HepG2 (cell line): ENCODE measurements at regions not wholly inside any gene's neighbourhood (a gene's known extent, or its start where the extent isn't known, plus 50 kb on each side); places are given as distances from the start of the nearest gene placed in this dataset.

ENCODE experiments used
- ATAC-seq: fragments of 200-7000 bp; cut with Tn5 transposase; 3 replicates; pipeline ENCODE4 v1.9.1; 2020; ENCODE audit warnings: mild to moderate bottlenecking, moderate library complexity
- BruUV-seq: library from RNA; stranded (reverse); fragments of 400-500 nt; replicated peaks from 2 replicates; lab custom pipeline; 2021; lab: Mats Ljungman, UMichigan
- CTCF ChIA-PET: fragments of 300-600 bp; formaldehyde crosslinking; extraction: SDS; loops from one replicate; lab custom pipeline; 2021; ENCODE audit warnings: low total read pairs, inconsistent platforms, low intra/inter-chr PET ratio; lab: Yijun Ruan, JAX
- POLR2A ChIA-PET: fragments of 350-600 bp; sonication (Branson Sonifier 250); formaldehyde crosslinking; loops from one replicate; lab custom pipeline; 2020; ENCODE audit warnings: antibody characterized with exemption, inconsistent platforms; lab: Yijun Ruan, JAX
- DNase-seq: peaks from one replicate; pipeline ENCODE4 v3.0.0-alpha.2; 2015; ENCODE audit warnings: low spot score
- FAIRE-seq: peaks from 3 replicates; lab custom pipeline; 2011; peaks lifted over from hg19 to GRCh38; lab: Jason Lieb, UNC
- H2AFZ ChIP-seq: one replicate; pipeline ENCODE4 v1.6.1; 2011; ENCODE audit warnings: low read length, inconsistent platforms
- H3K27ac ChIP-seq: fragments of 300-600 bp; 3 replicates; pipeline ENCODE4 v1.8.0; 2011; ENCODE audit warnings: mixed run types, mild to moderate bottlenecking, mixed read lengths, low read length, inconsistent platforms; ENCODE audit not compliant: insufficient read depth; ENCODE audit errors: extremely low read length
- H3K27me3 ChIP-seq, 2 experiments: fragments of 200-600 bp in 1 of 2; 2 replicates in 1 of 2; 3 replicates in 1 of 2; pipeline versions ENCODE4 v1.6.0 to v1.8.0; 2011; ENCODE audit warnings: low read length in 2 of 2, mild to moderate bottlenecking in 2 of 2, moderate library complexity in 2 of 2, inconsistent platforms in 1 of 2; ENCODE audit not compliant: insufficient read depth in 2 of 2, control insufficient read depth in 1 of 2
- H3K36me3 ChIP-seq, 2 experiments: fragments of 200-600 bp in 1 of 2; replicated peaks in 1 of 2; 2 replicates in 1 of 2; 3 replicates in 1 of 2; pipeline versions ENCODE4 v1.5.1 to v1.8.0; 2011; ENCODE audit warnings: low read length in 2 of 2, inconsistent platforms in 1 of 2; ENCODE audit not compliant: insufficient read depth in 2 of 2, control insufficient read depth in 1 of 2
- H3K4me1 ChIP-seq: 2 replicates; pipeline ENCODE4 v1.5.1; 2012; ENCODE audit warnings: low read length, inconsistent platforms; ENCODE audit not compliant: insufficient read depth
- H3K4me2 ChIP-seq: 2 replicates; pipeline ENCODE4 v1.6.0; 2011; ENCODE audit warnings: low read depth, low read length, inconsistent platforms
- H3K4me3 ChIP-seq, 3 experiments: fragments of 200-600 bp in 1 of 3; sonication (generic), shearing (Covaris generic) in 1 of 3; replicated peaks in 1 of 3; 2 replicates each; pipeline ENCODE4 v1.5.1; 2011 to 2016; ENCODE audit warnings: low read length in 3 of 3, inconsistent platforms in 2 of 3, low read depth in 2 of 3, mild to moderate bottlenecking in 2 of 3, control low read depth in 1 of 3, mixed read lengths in 1 of 3; ENCODE audit not compliant: insufficient read depth in 1 of 3
- H3K79me2 ChIP-seq: one replicate; pipeline ENCODE4 v1.6.1; 2011; ENCODE audit warnings: low read length, inconsistent platforms; ENCODE audit not compliant: insufficient read depth
- H3K9ac ChIP-seq: 2 replicates; pipeline ENCODE4 v1.6.0; 2011; ENCODE audit warnings: mild to moderate bottlenecking, low read depth, low read length, inconsistent platforms; ENCODE audit not compliant: insufficient read depth
- H3K9me3 ChIP-seq: 2 replicates; pipeline ENCODE4 v1.5.1; 2012; ENCODE audit warnings: mild to moderate bottlenecking, low read length
- H4K20me1 ChIP-seq: 2 replicates; pipeline ENCODE4 v1.6.0; 2011; ENCODE audit warnings: inconsistent platforms, mild to moderate bottlenecking, low read length, moderate library complexity; ENCODE audit not compliant: insufficient read depth
- ATM ChIP-seq: fragments of 450-650 bp; IDR thresholded peaks from 2 replicates; pipeline ENCODE4 v1.7.1; 2017; ENCODE audit warnings: mild to moderate bottlenecking, borderline replicate concordance
- KDM2A ChIP-seq: sonication (generic); formaldehyde crosslinking; IDR thresholded peaks from 2 replicates; pipeline ENCODE4 v1.4.0; 2020; ENCODE audit warnings: low read depth, missing genetic modification reagents, borderline replicate concordance
- MAFF ChIP-seq: IDR thresholded peaks from 2 replicates; pipeline ENCODE4 v1.6.1; 2011; ENCODE audit warnings: low read depth, low read length, improper control_type of control experiment
- MAFK ChIP-seq, 2 experiments: IDR thresholded peaks in 1 of 2; conservative IDR thresholded peaks in 1 of 2; 2 replicates each; pipeline ENCODE4 v1.6.1; 2011; ENCODE audit warnings: improper control_type of control experiment in 2 of 2, low read length in 2 of 2
- ZNF333 ChIP-seq: sonication (generic); formaldehyde crosslinking; IDR thresholded peaks from 2 replicates; pipeline ENCODE4 v1.4.0; 2020; ENCODE audit warnings: mild to moderate bottlenecking, missing genetic modification reagents, borderline replicate concordance
- ZNF83 ChIP-seq: sonication (generic); formaldehyde crosslinking; IDR thresholded peaks from 2 replicates; pipeline ENCODE4 v1.4.0; 2020; ENCODE audit warnings: missing genetic modification reagents, mild to moderate bottlenecking, borderline replicate concordance
- in situ Hi-C: cut with HindIII; loops from 2 replicates; pipeline ENCODE4 v1.10.0; 2017; ENCODE audit warnings: low pct_unique_long_range_greater_than_20kb; ENCODE audit not compliant: extremely low pct_ligation_motif_present
- intact Hi-C: fragments of 100-400 bp; cut with micrococcal nuclease; formaldehyde crosslinking; loops from one replicate; pipeline ENCODE4 v1.10.0; 2022; ENCODE audit not compliant: unreplicated experiment
- TF ChIP-seq, protein P1 (sequence below): sonication (generic); formaldehyde crosslinking; IDR thresholded peaks from 2 replicates; pipeline ENCODE4 v1.4.0; 2020; ENCODE audit warnings: mild to moderate bottlenecking, low read depth, missing genetic modification reagents
- TF ChIP-seq, protein P2 (sequence below): sonication (generic); formaldehyde crosslinking; IDR thresholded peaks from 2 replicates; pipeline ENCODE4 v1.5.0; 2020; ENCODE audit warnings: missing genetic modification reagents
- TF ChIP-seq, protein P3 (sequence below): sonication (generic); formaldehyde crosslinking; IDR thresholded peaks from 2 replicates; pipeline ENCODE4 v1.9.0; 2022; ENCODE audit warnings: missing genetic modification reagents, mild to moderate bottlenecking, borderline replicate concordance
- TF ChIP-seq, protein P4 (sequence below): sonication (generic); formaldehyde crosslinking; IDR thresholded peaks from 2 replicates; pipeline ENCODE4 v1.8.0; 2022; ENCODE audit warnings: mild to moderate bottlenecking, missing genetic modification reagents; ENCODE audit not compliant: insufficient replicate concordance

DNA sequence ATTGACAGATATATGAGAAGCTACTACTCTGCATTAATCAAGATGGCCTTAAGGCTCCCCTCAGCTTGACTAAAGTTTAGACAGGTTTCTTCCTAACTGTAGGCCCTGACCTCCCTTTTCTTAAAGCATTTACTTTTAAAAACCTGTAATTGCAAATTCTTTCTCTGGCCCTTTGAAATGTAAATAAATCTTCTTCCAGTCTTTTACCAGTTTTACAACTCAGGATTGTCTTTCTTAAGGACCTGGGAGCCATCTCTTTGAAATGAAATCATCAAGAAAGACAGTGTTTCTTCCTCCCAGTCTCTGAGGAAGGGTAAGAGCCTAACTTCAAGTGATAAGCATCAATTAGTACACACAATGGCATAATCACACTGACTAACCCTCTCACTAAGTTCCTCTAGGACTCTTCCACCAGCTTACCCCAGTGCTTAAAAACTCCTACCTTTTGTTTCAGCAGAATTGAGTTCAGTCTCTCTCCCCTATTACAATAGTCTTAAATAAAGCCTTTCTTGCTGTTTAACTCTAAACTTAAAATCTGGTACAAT, 58.7 kb upstream of the CDH20 start (continued):
- no peak for TF ChIP-seq ZNF333
- TF ChIP-seq ZNF83, result no peak
- TF ChIP-seq, protein P1, sequence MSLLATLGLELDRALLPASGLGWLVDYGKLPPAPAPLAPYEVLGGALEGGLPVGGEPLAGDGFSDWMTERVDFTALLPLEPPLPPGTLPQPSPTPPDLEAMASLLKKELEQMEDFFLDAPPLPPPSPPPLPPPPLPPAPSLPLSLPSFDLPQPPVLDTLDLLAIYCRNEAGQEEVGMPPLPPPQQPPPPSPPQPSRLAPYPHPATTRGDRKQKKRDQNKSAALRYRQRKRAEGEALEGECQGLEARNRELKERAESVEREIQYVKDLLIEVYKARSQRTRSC, result no peak
- TF ChIP-seq, protein P2, sequence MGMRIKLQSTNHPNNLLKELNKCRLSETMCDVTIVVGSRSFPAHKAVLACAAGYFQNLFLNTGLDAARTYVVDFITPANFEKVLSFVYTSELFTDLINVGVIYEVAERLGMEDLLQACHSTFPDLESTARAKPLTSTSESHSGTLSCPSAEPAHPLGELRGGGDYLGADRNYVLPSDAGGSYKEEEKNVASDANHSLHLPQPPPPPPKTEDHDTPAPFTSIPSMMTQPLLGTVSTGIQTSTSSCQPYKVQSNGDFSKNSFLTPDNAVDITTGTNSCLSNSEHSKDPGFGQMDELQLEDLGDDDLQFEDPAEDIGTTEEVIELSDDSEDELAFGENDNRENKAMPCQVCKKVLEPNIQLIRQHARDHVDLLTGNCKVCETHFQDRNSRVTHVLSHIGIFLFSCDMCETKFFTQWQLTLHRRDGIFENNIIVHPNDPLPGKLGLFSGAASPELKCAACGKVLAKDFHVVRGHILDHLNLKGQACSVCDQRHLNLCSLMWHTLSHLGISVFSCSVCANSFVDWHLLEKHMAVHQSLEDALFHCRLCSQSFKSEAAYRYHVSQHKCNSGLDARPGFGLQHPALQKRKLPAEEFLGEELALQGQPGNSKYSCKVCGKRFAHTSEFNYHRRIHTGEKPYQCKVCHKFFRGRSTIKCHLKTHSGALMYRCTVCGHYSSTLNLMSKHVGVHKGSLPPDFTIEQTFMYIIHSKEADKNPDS (CRISPR knock-in tag), result no peak
- TF ChIP-seq KDM2A (CRISPR knock-in tag), result no peak
- no peak for TF ChIP-seq ATM
- TF ChIP-seq, protein P3, sequence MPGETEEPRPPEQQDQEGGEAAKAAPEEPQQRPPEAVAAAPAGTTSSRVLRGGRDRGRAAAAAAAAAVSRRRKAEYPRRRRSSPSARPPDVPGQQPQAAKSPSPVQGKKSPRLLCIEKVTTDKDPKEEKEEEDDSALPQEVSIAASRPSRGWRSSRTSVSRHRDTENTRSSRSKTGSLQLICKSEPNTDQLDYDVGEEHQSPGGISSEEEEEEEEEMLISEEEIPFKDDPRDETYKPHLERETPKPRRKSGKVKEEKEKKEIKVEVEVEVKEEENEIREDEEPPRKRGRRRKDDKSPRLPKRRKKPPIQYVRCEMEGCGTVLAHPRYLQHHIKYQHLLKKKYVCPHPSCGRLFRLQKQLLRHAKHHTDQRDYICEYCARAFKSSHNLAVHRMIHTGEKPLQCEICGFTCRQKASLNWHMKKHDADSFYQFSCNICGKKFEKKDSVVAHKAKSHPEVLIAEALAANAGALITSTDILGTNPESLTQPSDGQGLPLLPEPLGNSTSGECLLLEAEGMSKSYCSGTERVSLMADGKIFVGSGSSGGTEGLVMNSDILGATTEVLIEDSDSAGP (CRISPR knock-in tag), result no peak

DNA sequence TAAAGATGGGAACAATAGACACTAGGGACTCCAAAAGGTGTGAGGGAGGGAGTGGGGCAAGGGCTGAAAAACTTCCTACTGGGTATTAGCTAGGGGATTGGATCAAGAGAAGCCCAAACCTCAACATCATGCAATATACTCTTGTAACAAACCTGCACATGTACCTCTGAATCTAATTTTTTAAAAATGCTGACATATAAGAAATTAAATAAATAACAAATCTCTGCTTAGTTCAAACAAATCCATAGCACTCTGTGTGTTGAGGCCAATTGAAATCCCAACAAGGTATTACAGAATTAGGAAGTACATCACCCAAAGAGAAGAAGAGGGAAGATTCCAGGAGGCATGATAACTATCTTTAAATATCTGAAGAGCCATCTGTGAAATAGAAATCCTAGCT, 55.4 kb upstream of the CDH20 start:
- H3K9ac ChIP-seq, result no peak overlapping the region
- ChIA-PET POLR2A (no interaction called here), CTCF (no interaction called here)
- BruUV-seq, result no TSS peak
- H3K27ac ChIP-seq, result no peak overlapping the region
- no peaks in the 10 kb centered on the region for H3K79me2 ChIP-seq
- no peaks in the 10 kb centered on the region for H3K36me3 ChIP-seq
- DNase-seq (no peak), FAIRE-seq (no peak), ATAC-seq (no peak)
- no peak overlapping the region for H3K4me2 ChIP-seq
- H3K4me1 ChIP-seq, result no peaks in the 10 kb centered on the region
- peak; percentile 52 to 88; a peak in 3 of 4 replicates for TF ChIP-seq MAFK (conservative IDR thresholded peaks at IDR 0.05 in 1 of 2, IDR thresholded peaks at IDR 0.05 in 1 of 2; ENCODE audit: low read length in 2 of 2)
- TF ChIP-seq MAFF, result peak; percentile 77
- TF ChIP-seq, protein P4, sequence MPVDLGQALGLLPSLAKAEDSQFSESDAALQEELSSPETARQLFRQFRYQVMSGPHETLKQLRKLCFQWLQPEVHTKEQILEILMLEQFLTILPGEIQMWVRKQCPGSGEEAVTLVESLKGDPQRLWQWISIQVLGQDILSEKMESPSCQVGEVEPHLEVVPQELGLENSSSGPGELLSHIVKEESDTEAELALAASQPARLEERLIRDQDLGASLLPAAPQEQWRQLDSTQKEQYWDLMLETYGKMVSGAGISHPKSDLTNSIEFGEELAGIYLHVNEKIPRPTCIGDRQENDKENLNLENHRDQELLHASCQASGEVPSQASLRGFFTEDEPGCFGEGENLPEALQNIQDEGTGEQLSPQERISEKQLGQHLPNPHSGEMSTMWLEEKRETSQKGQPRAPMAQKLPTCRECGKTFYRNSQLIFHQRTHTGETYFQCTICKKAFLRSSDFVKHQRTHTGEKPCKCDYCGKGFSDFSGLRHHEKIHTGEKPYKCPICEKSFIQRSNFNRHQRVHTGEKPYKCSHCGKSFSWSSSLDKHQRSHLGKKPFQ, result no peak
- TF ChIP-seq, all 625 proteins: peak for 2
- H3K27me3 ChIP-seq, result no peaks in the 10 kb centered on the region
- intact Hi-C loops (no loop called here), in situ Hi-C loops (no loop called here)
- no peaks in the 10 kb centered on the region for H4K20me1 ChIP-seq
- no peak overlapping the region for H3K4me3 ChIP-seq
- no peak overlapping the region for H2AFZ ChIP-seq
- H3K9me3 ChIP-seq, result peaks cover 46% of the 10 kb centered on the region
